ENCODE measurements at regions not wholly inside any gene's neighbourhood (a gene's known extent, or its start where the extent isn't known, plus 50 kb on each side); places are given as distances from the start of the nearest gene placed in this dataset.

- Histone ChIP-seq H3K4me1 (no peaks in the 10 kb centered on the region), H3F3A (ENCODE audit: low read depth) (no peaks in the 10 kb centered on the region), H3K9ac (no peak overlapping the region), H3K36me3 (no peaks in the 10 kb centered on the region), H3K27ac (no peak overlapping the region), H3K4me3 (no peak overlapping the region), H3K27me3 (no peaks in the 10 kb centered on the region), H4K20me1 (ENCODE audit: low read depth) (no peaks in the 10 kb centered on the region), H3K9me3 (ENCODE audit: low read depth) (no peaks in the 10 kb centered on the region), H2AFZ (replicated peaks) (no peak overlapping the region), H3K79me2 (ENCODE audit: low read depth) (no peaks in the 10 kb centered on the region), H3K4me2 (no peak overlapping the region)
- Mint-ChIP-seq H3K27me3 (ENCODE audit: insufficient read depth, low read depth) (peaks cover 4% of the 10 kb centered on the region), H3K4me1 (no peaks in the 10 kb centered on the region), H3K9me3 (peaks cover 3% of the 10 kb centered on the region), H3K4me3 (no peak overlapping the region), H3K36me3 (no peaks in the 10 kb centered on the region), H3K27ac (no peak overlapping the region)
- DNase-seq (ENCODE audit: low spot score), result no peak
- TF ChIP-seq EZH2phosphoT487 (IDR thresholded peaks at IDR 0.05) (no peak), EZH2 (IDR thresholded peaks at IDR 0.05) (no peak), CTCF (IDR thresholded peaks at IDR 0.05) (no peak)
Observed at GRCh38 chr2:225097035-225097434, 54.8 kb upstream of the DOCK10 start.
